Gastrocnemius medialis (tissue), 4 donors: ENCODE measurements at regions not wholly inside any gene's neighbourhood (a gene's known extent, or its start where the extent isn't known, plus 50 kb on each side); places are given as distances from the start of the nearest gene placed in this dataset.

Source experiments
- CTCF ChIP-seq, 5 experiments: fragments of 450-650 bp in 3 of 5; fragments of 200-600 bp in 2 of 5; sonication (generic) in 2 of 5; IDR thresholded peaks in 4 of 5; conservative IDR thresholded peaks in 1 of 5; 1 replicate in 4 of 5; 2 replicates in 1 of 5; pipeline ENCODE4 v1.5.1; 2016 to 2019; ENCODE audit warnings: antibody characterized with exemption in 5 of 5, mild to moderate bottlenecking in 3 of 5, moderate library complexity in 3 of 5
- POLR2A ChIP-seq, 2 donors: fragments of 450-650 bp; IDR thresholded peaks; one replicate each; pipeline ENCODE4 v1.6.1; 2017; ENCODE audit warnings: antibody characterized with exemption in 2 of 2, mild to moderate bottlenecking in 2 of 2, moderate library complexity in 2 of 2

GRCh38 chr5:154608531-154609011 lies 130.5 kb upstream of the HAND1 start:
- TF ChIP-seq CTCF (IDR thresholded peaks at IDR 0.05 in 4 of 5, conservative IDR thresholded peaks at IDR 0.05 in 1 of 5) (no peak), POLR2A (IDR thresholded peaks at IDR 0.05) (no peak)
